GM23338 (cell line): ENCODE measurements at regions not wholly inside any gene's neighbourhood (a gene's known extent, or its start where the extent isn't known, plus 50 kb on each side); places are given as distances from the start of the nearest gene placed in this dataset.

Experiments used
- ATAC-seq: fragments of 200-7000 bp; cut with Tn5 transposase; 3 replicates; pipeline ENCODE4 v1.9.1; 2020
- DNase-seq: peaks from one replicate; pipeline ENCODE4 v3.0.0-alpha.2; 2015; ENCODE audit warnings: low spot score
- H2AFZ ChIP-seq: fragments of 200-600 bp; sonication (generic); 2 replicates; pipeline ENCODE4 v1.8.0; 2016; ENCODE audit warnings: antibody characterized with exemption, mild to moderate bottlenecking, moderate library complexity
- H3F3A ChIP-seq: fragments of 200-600 bp; sonication (generic); replicated peaks from 2 replicates; pipeline ENCODE4 v1.8.0; 2017; ENCODE audit warnings: antibody characterized with exemption, mixed run types, low read depth
- H3K27ac ChIP-seq: fragments of 200-600 bp; sonication (generic); 2 replicates; pipeline ENCODE4 v1.6.1; 2016; ENCODE audit warnings: low read depth
- H3K27me3 ChIP-seq: fragments of 200-600 bp; sonication (generic); 2 replicates; pipeline ENCODE4 v1.8.0; 2016; ENCODE audit warnings: mild to moderate bottlenecking, mixed run types, moderate library complexity; ENCODE audit not compliant: insufficient read depth
- H3K36me3 ChIP-seq: fragments of 200-600 bp; sonication (generic); 2 replicates; pipeline ENCODE4 v1.8.0; 2016; ENCODE audit warnings: mild to moderate bottlenecking; ENCODE audit not compliant: insufficient read depth
- H3K4me1 ChIP-seq: fragments of 200-600 bp; sonication (generic); 2 replicates; pipeline ENCODE4 v1.8.0; 2016; ENCODE audit warnings: mild to moderate bottlenecking, moderate library complexity; ENCODE audit not compliant: insufficient read depth
- H3K4me2 ChIP-seq: fragments of 200-600 bp; sonication (generic); 2 replicates; pipeline ENCODE4 v1.7.1; 2017; ENCODE audit warnings: mixed run types
- H3K4me3 ChIP-seq: fragments of 200-600 bp; sonication (generic); 2 replicates; pipeline ENCODE4 v1.6.1; 2016; ENCODE audit warnings: mixed run types
- H3K79me2 ChIP-seq: fragments of 200-600 bp; sonication (generic); replicated peaks from 2 replicates; pipeline ENCODE4 v1.8.0; 2017; ENCODE audit warnings: mild to moderate bottlenecking; ENCODE audit not compliant: insufficient read depth
- H3K9me2 ChIP-seq: fragments of 200-600 bp; sonication (generic); 2 replicates; pipeline ENCODE4 v1.8.0; 2017; ENCODE audit not compliant: insufficient read depth
- H4K20me1 ChIP-seq: fragments of 200-600 bp; sonication (generic); replicated peaks from 2 replicates; pipeline ENCODE4 v1.8.0; 2017; ENCODE audit warnings: mild to moderate bottlenecking; ENCODE audit not compliant: insufficient read depth
- H3K27ac Mint-ChIP-seq: 2 replicates; pipeline ENCODE4 v1.8.0; 2020; ENCODE audit warnings: inconsistent platforms, mild to moderate bottlenecking, moderate library complexity, mixed read lengths
- H3K27me3 Mint-ChIP-seq: 3 replicates; pipeline ENCODE4 v1.8.0; 2022; ENCODE audit warnings: low read depth, mild to moderate bottlenecking, moderate library complexity, mixed read lengths, inconsistent platforms; ENCODE audit not compliant: insufficient read depth, poor library complexity
- H3K36me3 Mint-ChIP-seq: 3 replicates; pipeline ENCODE4 v1.8.0; 2021; ENCODE audit warnings: low read depth, mild to moderate bottlenecking, inconsistent platforms, moderate library complexity, mixed read lengths
- H3K4me1 Mint-ChIP-seq: 3 replicates; pipeline ENCODE4 v1.8.0; 2020; ENCODE audit warnings: mild to moderate bottlenecking, inconsistent platforms, mixed read lengths
- H3K4me3 Mint-ChIP-seq: 3 replicates; pipeline ENCODE4 v1.8.0; 2021; ENCODE audit warnings: moderate library complexity, mild to moderate bottlenecking, inconsistent platforms, mixed read lengths
- H3K9me3 Mint-ChIP-seq: 3 replicates; pipeline ENCODE4 v1.8.0; 2020; ENCODE audit warnings: moderate library complexity, mild to moderate bottlenecking, inconsistent platforms, mixed read lengths
- CREB1 ChIP-seq: fragments of 250-450 bp; sonication (Bioruptor Pico); IDR thresholded peaks from 2 replicates; pipeline ENCODE4 v1.5.0; 2020; ENCODE audit warnings: low read depth, mild to moderate bottlenecking, moderate library complexity
- CTCF ChIP-seq, 2 experiments: fragments of 200-600 bp in 1 of 2; sonication (generic) in 1 of 2; conservative IDR thresholded peaks; 2 replicates each; pipeline versions ENCODE4 v1.5.1 to v1.6.1; 2016 to 2017; ENCODE audit warnings: antibody characterized with exemption in 2 of 2, low read depth in 2 of 2, mild to moderate bottlenecking in 2 of 2, moderate library complexity in 1 of 2
- EZH2 ChIP-seq: fragments of 200-600 bp; sonication (generic); IDR thresholded peaks from one replicate; pipeline ENCODE4 v1.8.0; 2017; ENCODE audit warnings: antibody characterized with exemption, mild to moderate bottlenecking, low read depth; ENCODE audit not compliant: unreplicated experiment
- EZH2phosphoT487 ChIP-seq: fragments of 200-600 bp; sonication (generic); IDR thresholded peaks from one replicate; pipeline ENCODE4 v1.8.1; 2018; ENCODE audit warnings: antibody characterized with exemption; ENCODE audit not compliant: unreplicated experiment
- JUNB ChIP-seq: IDR thresholded peaks from one replicate; pipeline ENCODE4 v1.6.1; 2016; ENCODE audit warnings: antibody characterized with exemption; ENCODE audit not compliant: unreplicated experiment
- NANOG ChIP-seq: IDR thresholded peaks from 2 replicates; pipeline ENCODE4 v1.6.1; 2016; ENCODE audit warnings: antibody characterized with exemption, borderline replicate concordance
- POLR2AphosphoS5 ChIP-seq: IDR thresholded peaks from 2 replicates; pipeline ENCODE4 v1.6.1; 2016; ENCODE audit warnings: antibody characterized with exemption, low read depth
- STAT1 ChIP-seq: IDR thresholded peaks from one replicate; pipeline ENCODE4 v1.6.1; 2016; ENCODE audit warnings: antibody characterized with exemption; ENCODE audit not compliant: unreplicated experiment
- ZNF114 ChIP-seq: fragments of 250-450 bp; sonication (Bioruptor Pico); IDR thresholded peaks from 2 replicates; pipeline ENCODE4 v1.5.0; 2020; ENCODE audit warnings: mild to moderate bottlenecking, moderate library complexity
- ZNF331 ChIP-seq: fragments of 250-450 bp; sonication (Bioruptor Pico); IDR thresholded peaks from 2 replicates; pipeline ENCODE4 v1.5.0; 2020; ENCODE audit warnings: low read depth, mild to moderate bottlenecking, moderate library complexity
- TF ChIP-seq, protein P1 (sequence below): IDR thresholded peaks from one replicate; pipeline ENCODE4 v1.6.1; 2018; ENCODE audit warnings: antibody characterized with exemption; ENCODE audit not compliant: unreplicated experiment
- TF ChIP-seq, protein P2 (sequence below): fragments of 250-450 bp; sonication (Bioruptor Pico); IDR thresholded peaks from 2 replicates; pipeline ENCODE4 v1.5.0; 2020; ENCODE audit warnings: mild to moderate bottlenecking, moderate library complexity
- TF ChIP-seq, protein P3 (sequence below): IDR thresholded peaks from 2 replicates; pipeline ENCODE4 v1.6.1; 2016; ENCODE audit warnings: antibody characterized with exemption

- no peaks in the 10 kb centered on the region for H3K79me2 ChIP-seq
- H3K9me2 ChIP-seq = no peaks in the 10 kb centered on the region
- no peak for DNase-seq
- H3K4me3 ChIP-seq = no peak overlapping the region
- H4K20me1 ChIP-seq = no peaks in the 10 kb centered on the region
- H3K4me3 Mint-ChIP-seq = no peak overlapping the region
- H3K27me3 Mint-ChIP-seq = peaks cover 16% of the 10 kb centered on the region
- no peak for ATAC-seq
- H3K9me3 Mint-ChIP-seq = no peaks in the 10 kb centered on the region; the same call in 2 of the 3 replicates
- H3K27ac Mint-ChIP-seq = no peak overlapping the region
- H3K4me2 ChIP-seq = no peak overlapping the region
- no peaks in the 10 kb centered on the region for H3K36me3 ChIP-seq
- H3K4me1 Mint-ChIP-seq = peaks cover 48% of the 10 kb centered on the region
- H3K4me1 ChIP-seq = peaks cover 26% of the 10 kb centered on the region; the same call in 1 of the 2 replicates
- H2AFZ ChIP-seq = no peak overlapping the region
- no peaks in the 10 kb centered on the region for H3K36me3 Mint-ChIP-seq
- no peaks in the 10 kb centered on the region for H3K27me3 ChIP-seq
- no peak overlapping the region for H3K27ac ChIP-seq
- H3F3A ChIP-seq = no peaks in the 10 kb centered on the region
- TF ChIP-seq, protein P1, sequence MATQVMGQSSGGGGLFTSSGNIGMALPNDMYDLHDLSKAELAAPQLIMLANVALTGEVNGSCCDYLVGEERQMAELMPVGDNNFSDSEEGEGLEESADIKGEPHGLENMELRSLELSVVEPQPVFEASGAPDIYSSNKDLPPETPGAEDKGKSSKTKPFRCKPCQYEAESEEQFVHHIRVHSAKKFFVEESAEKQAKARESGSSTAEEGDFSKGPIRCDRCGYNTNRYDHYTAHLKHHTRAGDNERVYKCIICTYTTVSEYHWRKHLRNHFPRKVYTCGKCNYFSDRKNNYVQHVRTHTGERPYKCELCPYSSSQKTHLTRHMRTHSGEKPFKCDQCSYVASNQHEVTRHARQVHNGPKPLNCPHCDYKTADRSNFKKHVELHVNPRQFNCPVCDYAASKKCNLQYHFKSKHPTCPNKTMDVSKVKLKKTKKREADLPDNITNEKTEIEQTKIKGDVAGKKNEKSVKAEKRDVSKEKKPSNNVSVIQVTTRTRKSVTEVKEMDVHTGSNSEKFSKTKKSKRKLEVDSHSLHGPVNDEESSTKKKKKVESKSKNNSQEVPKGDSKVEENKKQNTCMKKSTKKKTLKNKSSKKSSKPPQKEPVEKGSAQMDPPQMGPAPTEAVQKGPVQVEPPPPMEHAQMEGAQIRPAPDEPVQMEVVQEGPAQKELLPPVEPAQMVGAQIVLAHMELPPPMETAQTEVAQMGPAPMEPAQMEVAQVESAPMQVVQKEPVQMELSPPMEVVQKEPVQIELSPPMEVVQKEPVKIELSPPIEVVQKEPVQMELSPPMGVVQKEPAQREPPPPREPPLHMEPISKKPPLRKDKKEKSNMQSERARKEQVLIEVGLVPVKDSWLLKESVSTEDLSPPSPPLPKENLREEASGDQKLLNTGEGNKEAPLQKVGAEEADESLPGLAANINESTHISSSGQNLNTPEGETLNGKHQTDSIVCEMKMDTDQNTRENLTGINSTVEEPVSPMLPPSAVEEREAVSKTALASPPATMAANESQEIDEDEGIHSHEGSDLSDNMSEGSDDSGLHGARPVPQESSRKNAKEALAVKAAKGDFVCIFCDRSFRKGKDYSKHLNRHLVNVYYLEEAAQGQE = no peak
- TF ChIP-seq ZNF331 (CRISPR knock-in tag) (no peak), EZH2phosphoT487 (no peak), CTCF (conservative IDR thresholded peaks at IDR 0.05; ENCODE audit: low read depth in 2 of 2) (no peak), EZH2 (no peak), NANOG (no peak), ZNF114 (CRISPR knock-in tag) (no peak), POLR2AphosphoS5 (no peak), JUNB (no peak), STAT1 (no peak), CREB1 (CRISPR knock-in tag) (no peak)
- TF ChIP-seq, protein P2, sequence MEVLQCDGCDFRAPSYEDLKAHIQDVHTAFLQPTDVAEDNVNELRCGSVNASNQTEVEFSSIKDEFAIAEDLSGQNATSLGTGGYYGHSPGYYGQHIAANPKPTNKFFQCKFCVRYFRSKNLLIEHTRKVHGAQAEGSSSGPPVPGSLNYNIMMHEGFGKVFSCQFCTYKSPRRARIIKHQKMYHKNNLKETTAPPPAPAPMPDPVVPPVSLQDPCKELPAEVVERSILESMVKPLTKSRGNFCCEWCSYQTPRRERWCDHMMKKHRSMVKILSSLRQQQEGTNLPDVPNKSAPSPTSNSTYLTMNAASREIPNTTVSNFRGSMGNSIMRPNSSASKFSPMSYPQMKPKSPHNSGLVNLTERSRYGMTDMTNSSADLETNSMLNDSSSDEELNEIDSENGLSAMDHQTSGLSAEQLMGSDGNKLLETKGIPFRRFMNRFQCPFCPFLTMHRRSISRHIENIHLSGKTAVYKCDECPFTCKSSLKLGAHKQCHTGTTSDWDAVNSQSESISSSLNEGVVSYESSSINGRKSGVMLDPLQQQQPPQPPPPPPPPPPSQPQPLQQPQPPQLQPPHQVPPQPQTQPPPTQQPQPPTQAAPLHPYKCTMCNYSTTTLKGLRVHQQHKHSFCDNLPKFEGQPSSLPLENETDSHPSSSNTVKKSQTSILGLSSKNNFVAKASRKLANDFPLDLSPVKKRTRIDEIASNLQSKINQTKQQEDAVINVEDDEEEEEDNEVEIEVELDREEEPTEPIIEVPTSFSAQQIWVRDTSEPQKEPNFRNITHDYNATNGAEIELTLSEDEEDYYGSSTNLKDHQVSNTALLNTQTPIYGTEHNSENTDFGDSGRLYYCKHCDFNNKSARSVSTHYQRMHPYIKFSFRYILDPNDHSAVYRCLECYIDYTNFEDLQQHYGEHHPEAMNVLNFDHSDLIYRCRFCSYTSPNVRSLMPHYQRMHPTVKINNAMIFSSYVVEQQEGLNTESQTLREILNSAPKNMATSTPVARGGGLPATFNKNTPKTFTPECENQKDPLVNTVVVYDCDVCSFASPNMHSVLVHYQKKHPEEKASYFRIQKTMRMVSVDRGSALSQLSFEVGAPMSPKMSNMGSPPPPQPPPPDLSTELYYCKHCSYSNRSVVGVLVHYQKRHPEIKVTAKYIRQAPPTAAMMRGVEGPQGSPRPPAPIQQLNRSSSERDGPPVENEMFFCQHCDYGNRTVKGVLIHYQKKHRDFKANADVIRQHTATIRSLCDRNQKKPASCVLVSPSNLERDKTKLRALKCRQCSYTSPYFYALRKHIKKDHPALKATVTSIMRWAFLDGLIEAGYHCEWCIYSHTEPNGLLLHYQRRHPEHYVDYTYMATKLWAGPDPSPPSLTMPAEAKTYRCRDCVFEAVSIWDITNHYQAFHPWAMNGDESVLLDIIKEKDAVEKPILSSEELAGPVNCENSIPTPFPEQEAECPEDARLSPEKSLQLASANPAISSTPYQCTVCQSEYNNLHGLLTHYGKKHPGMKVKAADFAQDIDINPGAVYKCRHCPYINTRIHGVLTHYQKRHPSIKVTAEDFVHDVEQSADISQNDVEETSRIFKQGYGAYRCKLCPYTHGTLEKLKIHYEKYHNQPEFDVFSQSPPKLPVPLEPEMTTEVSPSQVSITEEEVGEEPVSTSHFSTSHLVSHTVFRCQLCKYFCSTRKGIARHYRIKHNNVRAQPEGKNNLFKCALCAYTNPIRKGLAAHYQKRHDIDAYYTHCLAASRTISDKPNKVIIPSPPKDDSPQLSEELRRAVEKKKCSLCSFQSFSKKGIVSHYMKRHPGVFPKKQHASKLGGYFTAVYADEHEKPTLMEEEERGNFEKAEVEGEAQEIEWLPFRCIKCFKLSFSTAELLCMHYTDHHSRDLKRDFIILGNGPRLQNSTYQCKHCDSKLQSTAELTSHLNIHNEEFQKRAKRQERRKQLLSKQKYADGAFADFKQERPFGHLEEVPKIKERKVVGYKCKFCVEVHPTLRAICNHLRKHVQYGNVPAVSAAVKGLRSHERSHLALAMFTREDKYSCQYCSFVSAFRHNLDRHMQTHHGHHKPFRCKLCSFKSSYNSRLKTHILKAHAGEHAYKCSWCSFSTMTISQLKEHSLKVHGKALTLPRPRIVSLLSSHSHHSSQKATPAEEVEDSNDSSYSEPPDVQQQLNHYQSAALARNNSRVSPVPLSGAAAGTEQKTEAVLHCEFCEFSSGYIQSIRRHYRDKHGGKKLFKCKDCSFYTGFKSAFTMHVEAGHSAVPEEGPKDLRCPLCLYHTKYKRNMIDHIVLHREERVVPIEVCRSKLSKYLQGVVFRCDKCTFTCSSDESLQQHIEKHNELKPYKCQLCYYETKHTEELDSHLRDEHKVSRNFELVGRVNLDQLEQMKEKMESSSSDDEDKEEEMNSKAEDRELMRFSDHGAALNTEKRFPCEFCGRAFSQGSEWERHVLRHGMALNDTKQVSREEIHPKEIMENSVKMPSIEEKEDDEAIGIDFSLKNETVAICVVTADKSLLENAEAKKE (CRISPR knock-in tag) = no peak
- TF ChIP-seq, protein P3, sequence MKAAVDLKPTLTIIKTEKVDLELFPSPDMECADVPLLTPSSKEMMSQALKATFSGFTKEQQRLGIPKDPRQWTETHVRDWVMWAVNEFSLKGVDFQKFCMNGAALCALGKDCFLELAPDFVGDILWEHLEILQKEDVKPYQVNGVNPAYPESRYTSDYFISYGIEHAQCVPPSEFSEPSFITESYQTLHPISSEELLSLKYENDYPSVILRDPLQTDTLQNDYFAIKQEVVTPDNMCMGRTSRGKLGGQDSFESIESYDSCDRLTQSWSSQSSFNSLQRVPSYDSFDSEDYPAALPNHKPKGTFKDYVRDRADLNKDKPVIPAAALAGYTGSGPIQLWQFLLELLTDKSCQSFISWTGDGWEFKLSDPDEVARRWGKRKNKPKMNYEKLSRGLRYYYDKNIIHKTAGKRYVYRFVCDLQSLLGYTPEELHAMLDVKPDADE = no peak
These were observed 67.2 kb upstream of the LMO1 start for GRCh38 chr11:8330896-8331295.
